GM11168 (cell line): ENCODE measurements at regions not wholly inside any gene's neighbourhood (a gene's known extent, or its start where the extent isn't known, plus 50 kb on each side); places are given as distances from the start of the nearest gene placed in this dataset.
"Not testable (repeated sequence)": the region's sequence is repeated elsewhere in the genome, so short reads cannot be mapped to it uniquely, and the experiment has no call there.

Experiments used
- in situ Hi-C: fragments of 300-500 bp; cut with MboI; formaldehyde crosslinking; loops from one replicate; pipeline ENCODE4 v1.12.0; 2022; ENCODE audit warnings: low sequenced_read_pairs; ENCODE audit not compliant: unreplicated experiment

DNA sequence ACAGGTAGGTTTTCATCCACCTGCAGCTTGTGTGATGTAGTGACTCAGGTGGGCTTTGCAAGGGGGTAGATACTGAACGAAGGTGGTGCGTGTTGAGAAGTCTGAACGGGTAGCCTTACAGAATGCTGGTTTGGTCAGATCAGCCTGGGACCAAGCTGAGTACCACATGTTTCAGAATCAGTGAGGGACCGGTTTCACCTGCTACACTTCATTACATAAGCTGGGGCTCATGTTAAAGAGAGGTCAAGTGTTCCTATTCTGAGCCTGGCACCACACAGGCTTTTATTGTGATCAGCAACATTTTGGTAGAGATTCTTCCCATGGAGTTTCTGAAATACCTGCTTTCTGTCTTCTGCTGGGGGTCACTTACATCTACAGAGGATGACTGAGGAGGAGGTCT lies 207.4 kb upstream of the EEF2KMT start:
- in situ Hi-C loops: no loop called here

DNA sequence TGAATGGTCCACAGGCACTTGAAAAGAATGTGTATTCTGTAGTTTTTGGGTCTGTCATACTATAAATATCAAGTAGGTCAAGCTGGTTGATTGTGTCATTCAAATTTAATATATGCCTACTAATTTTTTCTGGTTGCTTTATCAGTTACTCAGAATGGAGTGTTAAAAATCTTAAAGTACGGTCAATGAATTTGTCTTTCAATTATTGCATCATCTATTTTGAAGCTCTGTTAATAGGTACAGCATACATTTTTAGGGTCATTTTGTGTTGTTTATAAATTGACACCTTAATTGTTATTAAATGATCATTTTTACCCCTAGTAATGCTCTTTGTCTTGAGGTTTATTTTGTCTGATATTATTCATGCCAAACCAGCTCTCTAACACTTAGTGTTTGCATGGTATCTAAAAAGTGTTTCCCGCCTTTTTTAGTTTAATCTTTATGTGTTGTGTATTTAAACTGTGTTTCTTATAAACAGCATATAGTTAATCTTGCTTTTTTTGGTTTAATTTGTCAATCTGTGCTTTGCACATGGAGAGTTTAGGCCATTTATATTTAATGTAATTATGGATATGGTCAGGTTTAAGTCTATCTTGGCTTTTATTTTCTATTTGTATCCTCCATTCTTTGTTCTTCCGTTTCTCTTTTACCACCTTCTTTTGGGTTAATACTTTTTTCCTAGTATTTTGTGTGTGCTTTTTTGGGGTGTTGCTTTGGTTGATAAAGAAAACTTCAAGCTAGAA lies 204.9 kb upstream of the EEF2KMT start:
- in situ Hi-C loops: no loop called here

GRCh38 chr16:5298202-5298601 lies 200.6 kb upstream of the EEF2KMT start:
- in situ Hi-C loops: no loop called here

DNA sequence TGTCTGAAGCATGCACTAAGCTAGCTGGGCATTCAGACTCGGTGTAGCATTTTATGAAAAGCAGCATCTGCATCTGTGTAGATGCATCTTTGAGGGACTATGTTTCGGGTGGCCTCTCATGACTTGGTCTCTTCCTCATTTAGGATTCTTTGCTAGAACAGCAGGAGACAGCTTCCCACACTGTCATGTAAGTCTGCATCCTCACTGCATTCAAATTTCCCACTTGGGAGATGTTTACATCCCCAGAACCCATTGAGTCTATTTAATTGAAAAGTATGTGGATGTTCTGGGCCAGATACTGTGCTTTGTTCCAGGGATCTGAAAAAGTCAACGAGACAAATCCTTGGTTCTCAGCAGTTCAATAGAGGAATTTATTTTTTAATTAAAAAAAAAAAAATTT lies 198.6 kb upstream of the EEF2KMT start:
- in situ Hi-C loops: no loop called here

DNA sequence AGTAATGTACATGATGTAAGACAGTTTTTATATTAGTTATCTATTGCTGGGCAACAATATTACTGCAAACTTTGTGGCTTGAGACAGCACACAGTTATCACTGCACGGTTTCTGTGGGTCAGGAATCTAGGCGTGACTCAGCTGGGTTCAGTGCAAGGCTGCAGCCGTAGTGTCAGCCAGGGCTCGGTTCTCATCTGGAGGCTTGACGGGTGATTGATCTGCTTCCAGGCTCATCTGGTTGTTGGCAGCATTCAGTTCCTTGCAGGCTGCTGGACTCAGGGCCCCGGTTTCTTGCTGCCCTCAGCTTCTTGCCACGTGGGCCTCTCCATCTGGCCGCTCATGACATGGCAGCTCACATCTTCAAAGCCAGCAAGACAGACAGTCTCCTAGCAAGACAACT lies 197.7 kb upstream of the EEF2KMT start:
- in situ Hi-C loops: not testable (repeated sequence)

DNA sequence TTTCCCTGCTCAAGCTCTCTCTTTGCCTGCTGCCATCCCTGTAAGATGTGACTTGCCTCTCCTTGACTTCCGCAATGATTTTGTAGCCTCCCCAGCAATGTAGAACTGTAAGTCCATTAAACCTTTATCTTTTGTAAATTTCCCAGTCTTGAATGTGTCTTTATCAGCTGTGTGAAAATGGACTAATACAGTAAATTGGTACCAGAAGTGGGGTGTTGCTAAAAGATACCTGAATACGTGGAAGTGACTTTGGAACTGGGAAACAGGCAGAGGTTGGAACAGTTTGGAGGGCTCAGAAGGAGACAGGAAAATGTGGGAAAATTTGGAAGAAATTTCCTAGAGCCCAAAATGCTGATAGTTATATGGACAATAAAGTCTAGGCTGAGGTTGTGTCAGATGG lies 184.6 kb upstream of the EEF2KMT start:
- in situ Hi-C loops: not testable (repeated sequence)

GRCh38 chr16:5257462-5257861 lies 159.9 kb upstream of the EEF2KMT start:
- in situ Hi-C loops: no loop called here

- in situ Hi-C loops: no loop called here
Measured at GRCh38 chr16:5252791-5253190, 155.2 kb upstream of the EEF2KMT start.

- in situ Hi-C loops: loop anchor here (25.0 kb wide), 1 partner anchor 365 kb away; no protein-coding TSS in a partner anchor
Measured at GRCh38 chr16:5247403-5247802, 149.8 kb upstream of the EEF2KMT start.

DNA sequence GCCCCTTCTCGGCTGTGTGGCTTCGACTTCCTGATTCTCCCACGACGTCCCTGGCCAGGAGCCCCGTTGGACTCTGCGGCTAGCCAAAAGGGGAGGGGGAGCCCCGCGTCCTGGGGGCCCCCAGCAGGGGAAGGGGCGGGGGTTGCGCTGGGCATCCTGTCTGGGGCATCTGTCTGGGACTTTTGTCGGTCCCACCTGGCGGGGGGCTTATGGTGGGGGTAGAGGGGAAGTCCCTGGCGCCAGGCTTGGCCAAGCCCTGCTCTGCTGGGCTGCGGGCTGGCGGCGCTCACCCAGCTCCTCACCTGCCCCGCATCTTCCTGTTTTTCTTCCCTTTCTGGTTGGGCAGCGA lies 142.7 kb upstream of the EEF2KMT start:
- in situ Hi-C loops: loop anchor here (25.0 kb wide), 1 partner anchor 372 kb away; no protein-coding TSS in a partner anchor

DNA sequence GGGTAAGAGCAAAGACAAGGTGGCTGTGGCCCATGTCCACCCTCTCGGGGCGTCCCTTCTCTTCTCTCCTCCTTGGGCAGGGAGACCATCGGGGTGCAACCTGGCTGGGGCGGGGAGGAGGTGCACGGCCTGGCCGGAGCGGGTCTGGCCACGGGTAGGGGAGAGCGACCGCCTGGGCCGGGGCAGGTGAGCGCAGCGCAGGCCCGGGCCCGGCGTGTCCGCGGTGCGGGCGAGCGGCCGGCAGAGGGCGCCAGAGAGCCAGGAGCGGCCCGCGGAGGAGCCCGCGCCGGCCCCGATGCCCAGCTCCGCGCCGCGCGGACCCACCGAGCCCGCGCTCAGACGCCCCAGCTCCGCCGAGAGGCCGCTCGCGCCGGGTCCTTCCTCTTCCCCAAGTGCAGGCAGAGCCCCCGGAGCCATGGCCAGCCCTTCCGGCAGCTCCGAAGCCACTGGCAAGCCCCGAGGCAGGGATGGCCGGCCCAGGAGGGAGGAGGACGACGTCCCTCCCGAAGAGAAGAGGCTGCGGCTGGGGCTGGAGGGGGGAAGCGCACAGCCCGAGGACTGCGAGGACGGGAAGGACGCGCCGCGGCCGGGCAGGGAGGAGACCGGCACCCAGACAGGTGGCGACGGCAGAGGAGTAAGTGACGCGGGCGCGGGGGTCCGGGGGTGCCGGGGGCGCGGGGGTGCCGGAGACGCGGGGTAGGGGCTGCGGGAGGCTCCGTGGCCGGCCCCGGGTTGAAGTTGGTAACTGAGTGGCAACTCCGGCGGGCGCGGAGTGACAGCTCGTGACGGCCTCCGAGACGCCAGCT lies 142.1 kb upstream of the EEF2KMT start:
- in situ Hi-C loops: loop anchor here (25.0 kb wide), 1 partner anchor 373 kb away; no protein-coding TSS in a partner anchor

- in situ Hi-C loops: loop anchor here (25.0 kb wide), 1 partner anchor 377 kb away; no protein-coding TSS in a partner anchor
Measured at GRCh38 chr16:5235119-5235518, 137.5 kb upstream of the EEF2KMT start.

- in situ Hi-C loops: loop anchor here (25.0 kb wide), 1 partner anchor 378 kb away; no protein-coding TSS in a partner anchor
Measured at GRCh38 chr16:5234295-5235050, 136.9 kb upstream of the EEF2KMT start.

- in situ Hi-C loops: loop anchor here (25.0 kb wide), 1 partner anchor 381 kb away; no protein-coding TSS in a partner anchor
Measured at GRCh38 chr16:5231246-5231759, 133.7 kb upstream of the EEF2KMT start.

- in situ Hi-C loops: loop anchor here (25.0 kb wide), 1 partner anchor 384 kb away; no protein-coding TSS in a partner anchor
Measured at GRCh38 chr16:5228369-5228768, 130.8 kb upstream of the EEF2KMT start.

DNA sequence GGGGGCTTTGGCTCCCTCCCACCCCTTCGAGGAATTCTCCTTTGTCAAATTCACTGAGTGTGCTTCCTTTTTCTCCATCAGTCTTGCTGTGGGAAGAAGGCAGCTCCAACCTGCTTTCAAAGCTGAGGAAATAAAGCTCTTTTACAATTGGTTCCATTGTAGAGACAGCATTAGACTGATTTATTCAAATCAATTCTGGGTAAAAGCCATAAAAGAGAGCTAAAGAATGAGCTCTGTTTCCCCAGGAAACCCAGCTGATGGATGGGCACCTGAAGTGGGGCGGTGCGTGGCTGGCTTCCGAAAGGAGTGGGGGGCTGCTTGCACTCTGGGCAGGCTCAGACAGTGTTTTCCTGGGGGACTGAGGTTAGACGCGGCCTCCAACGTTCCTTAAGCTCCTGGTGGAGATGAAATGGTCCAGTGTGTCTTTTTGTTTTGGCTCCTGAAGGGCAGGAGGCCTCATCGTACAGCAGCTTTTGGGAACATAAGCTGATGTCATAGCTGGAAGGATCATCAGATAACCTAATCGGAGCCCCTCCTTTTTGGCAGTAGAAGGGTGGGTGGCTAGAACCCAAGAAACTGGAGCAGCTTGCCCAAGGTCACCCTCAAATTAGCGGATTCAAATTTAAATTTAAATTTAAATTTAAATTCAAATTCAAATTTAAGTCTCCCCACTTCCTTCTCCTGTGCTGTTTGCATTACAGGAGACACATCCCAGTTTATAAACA lies 128.5 kb upstream of the EEF2KMT start:
- in situ Hi-C loops: loop anchor here (25.0 kb wide), 1 partner anchor 386 kb away; no protein-coding TSS in a partner anchor

DNA sequence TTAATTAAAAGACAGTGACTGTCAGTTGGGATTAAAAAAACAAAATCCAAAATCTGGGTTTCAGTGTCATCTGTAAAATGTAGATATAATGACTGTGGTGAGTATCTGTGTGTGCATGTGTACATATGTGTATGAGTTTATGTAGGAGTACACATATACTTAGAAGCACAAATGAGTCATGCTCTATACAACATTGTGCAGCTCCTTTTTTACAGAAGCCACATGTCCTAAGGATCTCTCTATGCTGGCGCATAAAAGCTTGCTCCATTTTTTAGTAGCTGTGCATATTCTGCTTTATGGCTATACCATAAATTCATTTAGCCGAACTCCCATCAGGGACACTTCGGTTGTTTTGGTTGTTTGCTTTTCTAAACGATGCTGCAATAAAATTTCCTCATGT lies 125.2 kb upstream of the EEF2KMT start:
- in situ Hi-C loops: no loop called here

GRCh38 chr16:5221831-5222230 lies 124.2 kb upstream of the EEF2KMT start:
- in situ Hi-C loops: not testable (repeated sequence)

- in situ Hi-C loops: no loop called here
Measured at GRCh38 chr16:5220705-5221104, 123.1 kb upstream of the EEF2KMT start.
